ENCODE measurements at regions not wholly inside any gene's neighbourhood (a gene's known extent, or its start where the extent isn't known, plus 50 kb on each side); places are given as distances from the start of the nearest gene placed in this dataset.

DNA sequence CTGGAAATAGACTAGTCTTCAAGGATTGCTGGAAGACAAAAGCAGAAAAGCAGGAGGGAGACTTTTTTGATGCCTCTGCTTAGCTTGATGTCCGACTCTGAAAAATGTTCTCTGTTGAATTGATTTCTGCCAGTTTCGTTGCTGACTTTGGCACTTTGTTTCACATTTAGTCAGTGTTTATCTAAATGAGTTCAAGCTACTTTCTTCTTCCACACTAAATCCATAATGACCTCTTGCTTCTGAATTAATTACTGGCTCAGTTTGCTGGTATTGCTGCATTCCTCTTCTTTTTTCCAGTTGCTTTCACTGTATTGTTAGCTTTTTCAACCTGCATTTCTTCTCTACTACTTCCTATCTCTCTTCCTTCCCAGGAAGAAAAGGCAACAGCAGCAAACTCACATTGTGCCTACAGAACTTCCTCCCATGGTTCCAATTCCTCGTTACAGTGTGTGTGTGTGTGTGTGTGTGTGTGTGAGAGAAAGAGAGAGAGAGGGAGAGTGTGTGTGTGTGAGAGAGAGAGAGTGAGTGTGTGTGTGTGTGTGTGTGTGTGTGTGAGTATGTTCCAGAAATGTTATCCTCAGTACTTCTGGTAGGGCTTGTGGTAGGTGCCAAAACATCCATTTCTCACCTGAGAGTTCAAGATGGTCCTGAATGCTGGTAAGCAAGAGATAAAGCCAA, 234.8 kb downstream of the CSNK1G3 start:
- no peak for DNase-seq (ENCODE audit: low spot score)
- intact Hi-C loops (cut with DNase I), result no loop called here

- intact Hi-C loops (cut with DNase I), result no loop called here
- no peak for DNase-seq (ENCODE audit: low spot score)
These were observed 232.1 kb downstream of the CSNK1G3 start for GRCh38 chr5:123743990-123744583.

GRCh38 chr5:123735384-123735783, 223.4 kb downstream of the CSNK1G3 start:
- DNase-seq (ENCODE audit: low spot score), result no peak
- intact Hi-C loops (cut with DNase I), result no loop called here

GRCh38 chr5:123732257-123732656, 220.3 kb downstream of the CSNK1G3 start:
- intact Hi-C loops (cut with DNase I), result no loop called here
- DNase-seq (ENCODE audit: low spot score), result no peak

DNA sequence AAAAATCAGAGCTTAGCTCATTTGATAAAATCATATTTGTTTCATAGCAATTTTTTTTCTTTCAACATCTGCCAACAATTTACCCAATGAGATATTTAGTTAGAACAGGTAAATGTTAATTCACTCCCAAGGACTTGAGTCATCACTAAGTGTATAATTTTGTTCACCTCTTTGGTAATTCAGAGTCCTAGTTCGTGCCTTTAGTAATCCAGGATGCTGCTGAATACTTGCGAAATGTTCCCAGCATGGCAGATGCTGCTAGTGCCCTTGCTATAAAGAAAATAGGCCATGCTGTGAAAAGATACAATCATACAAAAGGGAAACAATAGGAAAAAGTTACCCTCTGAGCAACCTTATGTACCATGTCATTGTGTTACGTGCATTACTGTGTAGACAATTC, 210.5 kb downstream of the CSNK1G3 start:
- intact Hi-C loops (cut with DNase I), result no loop called here
- no peak for DNase-seq (ENCODE audit: low spot score)

- DNase-seq (ENCODE audit: low spot score), result no peak
- intact Hi-C loops (cut with DNase I), result no loop called here
These were observed 209.8 kb downstream of the CSNK1G3 start for GRCh38 chr5:123721675-123722276.

GRCh38 chr5:123720955-123721354, 209.0 kb downstream of the CSNK1G3 start:
- no peak for DNase-seq (ENCODE audit: low spot score)
- intact Hi-C loops (cut with DNase I), result no loop called here

DNA sequence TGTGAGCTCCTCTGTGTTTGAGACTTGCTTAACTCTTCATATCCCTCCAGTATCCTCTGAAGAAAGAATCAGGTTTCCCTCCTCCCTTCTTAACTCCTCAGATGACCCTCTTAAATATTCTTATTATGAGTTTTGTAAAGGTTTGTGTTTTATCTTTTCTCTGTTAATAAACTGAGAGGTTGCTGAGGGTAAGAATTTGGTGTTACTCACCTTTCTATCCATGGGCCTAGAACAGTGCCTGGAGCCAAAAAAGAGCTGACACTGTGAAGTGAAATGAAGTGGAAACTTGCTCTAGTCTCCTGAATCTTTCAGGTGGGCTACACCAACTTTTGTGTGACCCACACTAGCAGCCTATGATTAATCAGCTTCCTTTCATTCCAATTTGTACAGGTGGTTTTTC, 208.4 kb downstream of the CSNK1G3 start:
- no peak for DNase-seq (ENCODE audit: low spot score)
- intact Hi-C loops (cut with DNase I), result no loop called here

GRCh38 chr5:123719004-123719403, 207.0 kb downstream of the CSNK1G3 start:
- no peak for DNase-seq (ENCODE audit: low spot score)
- intact Hi-C loops (cut with DNase I), result no loop called here

GRCh38 chr5:123718238-123718637, 206.3 kb downstream of the CSNK1G3 start:
- intact Hi-C loops (cut with DNase I), result no loop called here
- no peak for DNase-seq (ENCODE audit: low spot score)

DNA sequence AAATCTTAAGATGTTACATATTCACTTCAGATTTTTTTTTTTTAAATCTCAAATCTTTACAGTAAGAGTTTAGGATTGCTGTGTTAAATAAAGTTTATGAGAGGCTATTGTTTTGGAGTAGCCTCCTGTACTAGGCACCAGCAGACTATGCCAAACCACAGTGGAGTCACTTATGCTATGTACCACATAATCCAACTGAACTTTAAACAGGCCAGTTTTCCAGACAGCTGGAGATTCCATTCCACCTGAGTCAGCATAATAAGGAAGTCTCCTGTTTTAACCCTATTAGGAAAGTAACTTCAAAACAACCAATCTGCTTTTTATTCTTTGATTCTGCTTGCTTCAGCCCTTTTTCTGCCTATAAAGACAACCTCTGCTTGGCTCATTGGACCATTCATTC, 205.2 kb downstream of the CSNK1G3 start:
- intact Hi-C loops (cut with DNase I), result no loop called here

GRCh38 chr5:123710031-123710430, 198.1 kb downstream of the CSNK1G3 start:
- DNase-seq (ENCODE audit: low spot score), result no peak
- intact Hi-C loops (cut with DNase I), result no loop called here

More for the DNA sequence above, 205.2 kb downstream of the CSNK1G3 start:
- DNase-seq (ENCODE audit: low spot score), result no peak

DNA sequence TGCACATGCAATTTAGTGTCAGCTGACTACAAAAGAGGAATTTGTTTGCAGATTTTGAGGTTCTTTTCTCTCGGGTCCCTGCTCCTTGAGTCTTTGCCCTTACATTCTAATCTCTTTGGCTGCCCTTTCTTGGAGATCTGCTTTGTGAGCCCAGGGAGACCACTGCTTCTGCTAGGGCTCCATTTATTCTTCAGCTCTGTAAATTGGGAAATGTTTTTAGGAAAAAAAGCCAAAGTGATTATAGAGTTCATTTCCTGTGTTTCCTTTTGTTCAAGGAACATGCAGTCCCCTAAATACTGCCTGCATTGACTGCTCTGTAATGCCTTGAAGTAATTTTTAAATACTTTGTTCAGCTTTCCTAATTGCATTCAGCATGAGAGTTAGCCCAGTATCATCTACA, 197.4 kb downstream of the CSNK1G3 start:
- intact Hi-C loops (cut with DNase I), result loop anchor here (10.0 kb wide), 1 partner anchor 205 kb away; no protein-coding TSS in a partner anchor

GRCh38 chr5:123708074-123708806, 196.3 kb downstream of the CSNK1G3 start:
- intact Hi-C loops (cut with DNase I), result loop anchor here (10.0 kb wide), 1 partner anchor 207 kb away; no protein-coding TSS in a partner anchor
- DNase-seq (ENCODE audit: low spot score), result no peak

More for the DNA sequence above, 197.4 kb downstream of the CSNK1G3 start:
- no peak for DNase-seq (ENCODE audit: low spot score)

DNA sequence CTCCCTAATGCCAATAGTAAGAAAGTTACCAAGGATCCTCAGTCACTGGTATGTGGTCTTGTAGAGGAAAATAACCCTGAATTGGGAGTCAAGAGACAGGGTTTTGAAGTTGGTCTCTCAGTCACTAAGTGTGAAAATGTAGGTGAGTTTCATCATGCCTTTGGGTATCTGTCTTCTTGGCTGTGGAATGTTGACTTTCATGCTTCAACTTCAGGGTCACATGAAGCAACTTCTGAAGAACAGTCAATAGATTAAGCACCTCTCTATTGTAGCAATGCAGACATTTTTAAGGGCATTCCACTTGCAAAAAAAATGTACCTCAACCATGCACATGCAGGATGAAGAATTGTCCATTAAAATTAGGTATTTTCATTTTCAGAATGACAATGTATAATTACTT, 194.6 kb downstream of the CSNK1G3 start:
- intact Hi-C loops (cut with DNase I), result loop anchor here (10.0 kb wide), 1 partner anchor 208 kb away; no protein-coding TSS in a partner anchor

DNA sequence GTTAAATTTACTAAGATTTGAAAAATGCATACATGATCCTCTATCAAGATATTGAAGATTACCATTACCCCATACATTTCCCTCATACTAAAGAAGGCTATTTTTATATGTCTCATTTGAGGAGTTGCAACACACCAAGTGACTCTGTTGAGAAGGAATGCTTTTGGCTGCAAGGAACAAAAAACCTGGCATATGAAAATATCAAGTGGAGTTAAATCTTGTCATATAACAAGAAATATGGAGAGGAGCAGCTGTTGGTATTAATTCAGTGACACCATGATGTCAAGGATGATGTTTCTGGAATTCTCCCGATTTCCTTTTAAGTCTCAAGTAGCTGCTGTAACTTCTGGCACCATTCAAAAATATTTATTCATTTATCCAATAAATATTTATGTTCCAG, 193.8 kb downstream of the CSNK1G3 start:
- intact Hi-C loops (cut with DNase I), result loop anchor here (10.0 kb wide), 1 partner anchor 209 kb away; no protein-coding TSS in a partner anchor
- no peak for DNase-seq (ENCODE audit: low spot score)

More for the DNA sequence above, 194.6 kb downstream of the CSNK1G3 start:
- no peak for DNase-seq (ENCODE audit: low spot score)

- no peak for DNase-seq (ENCODE audit: low spot score)
- intact Hi-C loops (cut with DNase I), result loop anchor here (10.0 kb wide), 1 partner anchor 213 kb away; no protein-coding TSS in a partner anchor
These were observed 189.7 kb downstream of the CSNK1G3 start for GRCh38 chr5:123701511-123702200.

DNA sequence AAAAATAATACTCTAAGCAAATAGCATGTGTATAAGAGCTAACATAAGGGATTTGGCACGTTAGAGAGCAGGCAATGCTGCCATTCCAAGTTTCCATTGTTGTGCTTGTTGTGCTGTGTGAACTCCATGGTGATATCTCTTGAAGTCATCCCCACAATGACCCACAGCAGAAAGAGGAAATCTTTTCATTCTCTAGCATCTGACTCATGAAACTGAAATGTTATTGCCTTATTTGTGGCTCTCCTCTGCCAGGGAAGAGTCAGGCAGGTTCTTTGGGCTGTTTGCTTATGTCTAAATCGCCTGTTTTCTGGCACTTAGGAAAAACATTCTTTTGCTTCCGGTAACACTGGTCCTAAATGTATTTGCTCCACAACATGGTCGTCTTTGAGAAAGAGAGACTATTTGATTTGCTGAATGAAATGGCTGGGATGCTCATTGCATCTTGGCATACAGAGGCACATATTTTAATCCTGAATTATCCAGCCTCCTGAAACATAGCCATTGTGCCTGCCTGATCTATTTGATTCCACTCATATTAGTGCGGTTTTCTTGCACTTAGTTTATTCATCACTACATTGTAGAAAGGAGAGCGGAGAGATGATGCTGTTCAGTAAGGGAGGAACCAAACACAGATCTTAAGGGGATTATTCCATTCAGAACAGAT, 188.8 kb downstream of the CSNK1G3 start:
- intact Hi-C loops (cut with DNase I), result loop anchor here (10.0 kb wide), 1 partner anchor 214 kb away; no protein-coding TSS in a partner anchor
- no peak for DNase-seq (ENCODE audit: low spot score)

- intact Hi-C loops (cut with DNase I), result no loop called here
- DNase-seq (ENCODE audit: low spot score), result no peak
These were observed 187.6 kb downstream of the CSNK1G3 start for GRCh38 chr5:123699571-123699970.

Data from cardiac septum (tissue), 1 donor.